ENCODE measurements at regions not wholly inside any gene's neighbourhood (a gene's known extent, or its start where the extent isn't known, plus 50 kb on each side); places are given as distances from the start of the nearest gene placed in this dataset.

GRCh38 chr6:27771235-27771634 lies 141.0 kb downstream of the OR2B2 start:
- TF ChIP-seq BACH2 (CRISPR knock-in tag; IDR thresholded peaks at IDR 0.05; ENCODE audit: borderline replicate concordance) (no peak), SNAI2 (CRISPR knock-in tag; IDR thresholded peaks at IDR 0.05) (no peak), ZNF70 (CRISPR knock-in tag; IDR thresholded peaks at IDR 0.05) (no peak), RARB (CRISPR knock-in tag; IDR thresholded peaks at IDR 0.05) (no peak), TCF4 (CRISPR knock-in tag; IDR thresholded peaks at IDR 0.05; ENCODE audit: borderline replicate concordance) (no peak), ESRRG (CRISPR knock-in tag; IDR thresholded peaks at IDR 0.05) (no peak), OSR1 (CRISPR knock-in tag; IDR thresholded peaks at IDR 0.05) (no peak), ZFP30 (CRISPR knock-in tag; IDR thresholded peaks at IDR 0.05) (no peak), CSDC2 (CRISPR knock-in tag; IDR thresholded peaks at IDR 0.05) (no peak), ZNF565 (CRISPR knock-in tag; conservative IDR thresholded peaks at IDR 0.05; ENCODE audit: low read depth) (no peak), ZNF8 (CRISPR knock-in tag; IDR thresholded peaks at IDR 0.05) (no peak), PPARA (CRISPR knock-in tag; IDR thresholded peaks at IDR 0.05; ENCODE audit: borderline replicate concordance) (no peak), GLIS3 (CRISPR knock-in tag; IDR thresholded peaks at IDR 0.05) (no peak)
- ATAC-seq = no peak

- TF ChIP-seq BACH2 (CRISPR knock-in tag; IDR thresholded peaks at IDR 0.05; ENCODE audit: borderline replicate concordance) (no peak), TCF4 (CRISPR knock-in tag; IDR thresholded peaks at IDR 0.05; ENCODE audit: borderline replicate concordance) (no peak), OSR1 (CRISPR knock-in tag; IDR thresholded peaks at IDR 0.05) (no peak), ESRRG (CRISPR knock-in tag; IDR thresholded peaks at IDR 0.05) (no peak), RARB (CRISPR knock-in tag; IDR thresholded peaks at IDR 0.05) (no peak), ZFP30 (CRISPR knock-in tag; IDR thresholded peaks at IDR 0.05) (no peak), TSHZ2 (CRISPR knock-in tag; IDR thresholded peaks at IDR 0.05) (no peak), PATZ1 (CRISPR knock-in tag; IDR thresholded peaks at IDR 0.05; ENCODE audit: borderline replicate concordance) (no peak), ZNF565 (CRISPR knock-in tag; conservative IDR thresholded peaks at IDR 0.05; ENCODE audit: low read depth) (no peak), TOX (CRISPR knock-in tag; IDR thresholded peaks at IDR 0.05; ENCODE audit: borderline replicate concordance) (no peak), ISL1 (CRISPR knock-in tag; IDR thresholded peaks at IDR 0.05) (no peak), ZNF8 (CRISPR knock-in tag; IDR thresholded peaks at IDR 0.05) (no peak), ARNTL (CRISPR knock-in tag; IDR thresholded peaks at IDR 0.05; ENCODE audit: borderline replicate concordance, low read depth) (no peak), CREB5 (CRISPR knock-in tag; IDR thresholded peaks at IDR 0.05; ENCODE audit: low read depth) (no peak), CSRNP3 (CRISPR knock-in tag; IDR thresholded peaks at IDR 0.05) (no peak)
- TF ChIP-seq, protein P1, sequence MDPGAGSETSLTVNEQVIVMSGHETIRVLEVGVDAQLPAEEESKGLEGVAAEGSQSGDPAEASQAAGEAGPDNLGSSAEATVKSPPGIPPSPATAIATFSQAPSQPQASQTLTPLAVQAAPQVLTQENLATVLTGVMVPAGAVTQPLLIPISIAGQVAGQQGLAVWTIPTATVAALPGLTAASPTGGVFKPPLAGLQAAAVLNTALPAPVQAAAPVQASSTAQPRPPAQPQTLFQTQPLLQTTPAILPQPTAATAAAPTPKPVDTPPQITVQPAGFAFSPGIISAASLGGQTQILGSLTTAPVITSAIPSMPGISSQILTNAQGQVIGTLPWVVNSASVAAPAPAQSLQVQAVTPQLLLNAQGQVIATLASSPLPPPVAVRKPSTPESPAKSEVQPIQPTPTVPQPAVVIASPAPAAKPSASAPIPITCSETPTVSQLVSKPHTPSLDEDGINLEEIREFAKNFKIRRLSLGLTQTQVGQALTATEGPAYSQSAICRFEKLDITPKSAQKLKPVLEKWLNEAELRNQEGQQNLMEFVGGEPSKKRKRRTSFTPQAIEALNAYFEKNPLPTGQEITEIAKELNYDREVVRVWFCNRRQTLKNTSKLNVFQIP (CRISPR knock-in tag; IDR thresholded peaks at IDR 0.05; ENCODE audit: borderline replicate concordance, low read depth) = no peak
- no peak for ATAC-seq
Measured at GRCh38 chr6:27770724-27771123, 141.5 kb downstream of the OR2B2 start.

- no peak for ATAC-seq
- TF ChIP-seq, protein P1 (CRISPR knock-in tag; IDR thresholded peaks at IDR 0.05; ENCODE audit: borderline replicate concordance, low read depth) = no peak
- no peak for TF ChIP-seq RARB (CRISPR knock-in tag; IDR thresholded peaks at IDR 0.05)
- TF ChIP-seq GLIS3 (CRISPR knock-in tag; IDR thresholded peaks at IDR 0.05) = no peak
- no peak for TF ChIP-seq ARNTL (CRISPR knock-in tag; IDR thresholded peaks at IDR 0.05; ENCODE audit: borderline replicate concordance, low read depth)
- no peak for TF ChIP-seq OSR1 (CRISPR knock-in tag; IDR thresholded peaks at IDR 0.05)
- TF ChIP-seq BACH2 (CRISPR knock-in tag; IDR thresholded peaks at IDR 0.05; ENCODE audit: borderline replicate concordance) = no peak
- no peak for TF ChIP-seq ZNF8 (CRISPR knock-in tag; IDR thresholded peaks at IDR 0.05)
- no peak for TF ChIP-seq CSDC2 (CRISPR knock-in tag; IDR thresholded peaks at IDR 0.05)
- no peak for TF ChIP-seq ZNF70 (CRISPR knock-in tag; IDR thresholded peaks at IDR 0.05)
- no peak for TF ChIP-seq CSRNP3 (CRISPR knock-in tag; IDR thresholded peaks at IDR 0.05)
- TF ChIP-seq TCF4 (CRISPR knock-in tag; IDR thresholded peaks at IDR 0.05; ENCODE audit: borderline replicate concordance) = no peak
- no peak for TF ChIP-seq PPARA (CRISPR knock-in tag; IDR thresholded peaks at IDR 0.05; ENCODE audit: borderline replicate concordance)
- no peak for TF ChIP-seq ESRRG (CRISPR knock-in tag; IDR thresholded peaks at IDR 0.05)
- no peak for TF ChIP-seq ZC3H10 (CRISPR knock-in tag; IDR thresholded peaks at IDR 0.05)
- TF ChIP-seq ZNF565 (CRISPR knock-in tag; conservative IDR thresholded peaks at IDR 0.05; ENCODE audit: low read depth) = no peak
- TF ChIP-seq ZFP3 (CRISPR knock-in tag; IDR thresholded peaks at IDR 0.05) = no peak
Measured at GRCh38 chr6:27768556-27768955, 143.6 kb downstream of the OR2B2 start.
